GM12873 (cell line): ENCODE measurements at regions not wholly inside any gene's neighbourhood (a gene's known extent, or its start where the extent isn't known, plus 50 kb on each side); places are given as distances from the start of the nearest gene placed in this dataset.

Experiments
- TF ChIP-seq, protein P1 (sequence below): IDR thresholded peaks from 2 replicates; pipeline ENCODE4 v1.5.1; 2012; ENCODE audit warnings: low read depth, mild to moderate bottlenecking, moderate library complexity, low read length, control low read depth; ENCODE audit not compliant: insufficient read depth; ENCODE audit errors: missing control alignments

DNA sequence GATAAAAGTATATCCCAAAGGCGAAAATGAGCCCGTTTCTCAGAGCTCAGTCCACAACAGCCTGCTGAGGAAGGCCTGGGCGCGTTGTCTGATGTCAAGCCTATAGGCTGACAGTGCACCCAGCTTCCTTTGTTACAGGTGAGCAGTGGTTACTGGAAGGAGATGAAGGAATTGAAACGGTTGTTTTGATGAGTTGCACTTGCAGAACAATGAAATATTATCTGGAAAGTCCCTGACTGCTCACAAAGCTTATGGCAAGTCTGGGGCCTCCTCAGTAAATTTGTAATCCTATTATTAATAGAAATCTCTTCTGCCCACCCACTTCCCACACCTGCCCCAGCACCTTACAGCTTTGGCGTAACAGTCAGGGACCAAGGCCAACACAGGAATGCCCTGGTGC is 77.8 kb downstream of the C11orf91 start:
- TF ChIP-seq, protein P1, sequence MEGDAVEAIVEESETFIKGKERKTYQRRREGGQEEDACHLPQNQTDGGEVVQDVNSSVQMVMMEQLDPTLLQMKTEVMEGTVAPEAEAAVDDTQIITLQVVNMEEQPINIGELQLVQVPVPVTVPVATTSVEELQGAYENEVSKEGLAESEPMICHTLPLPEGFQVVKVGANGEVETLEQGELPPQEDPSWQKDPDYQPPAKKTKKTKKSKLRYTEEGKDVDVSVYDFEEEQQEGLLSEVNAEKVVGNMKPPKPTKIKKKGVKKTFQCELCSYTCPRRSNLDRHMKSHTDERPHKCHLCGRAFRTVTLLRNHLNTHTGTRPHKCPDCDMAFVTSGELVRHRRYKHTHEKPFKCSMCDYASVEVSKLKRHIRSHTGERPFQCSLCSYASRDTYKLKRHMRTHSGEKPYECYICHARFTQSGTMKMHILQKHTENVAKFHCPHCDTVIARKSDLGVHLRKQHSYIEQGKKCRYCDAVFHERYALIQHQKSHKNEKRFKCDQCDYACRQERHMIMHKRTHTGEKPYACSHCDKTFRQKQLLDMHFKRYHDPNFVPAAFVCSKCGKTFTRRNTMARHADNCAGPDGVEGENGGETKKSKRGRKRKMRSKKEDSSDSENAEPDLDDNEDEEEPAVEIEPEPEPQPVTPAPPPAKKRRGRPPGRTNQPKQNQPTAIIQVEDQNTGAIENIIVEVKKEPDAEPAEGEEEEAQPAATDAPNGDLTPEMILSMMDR = no peak

DNA sequence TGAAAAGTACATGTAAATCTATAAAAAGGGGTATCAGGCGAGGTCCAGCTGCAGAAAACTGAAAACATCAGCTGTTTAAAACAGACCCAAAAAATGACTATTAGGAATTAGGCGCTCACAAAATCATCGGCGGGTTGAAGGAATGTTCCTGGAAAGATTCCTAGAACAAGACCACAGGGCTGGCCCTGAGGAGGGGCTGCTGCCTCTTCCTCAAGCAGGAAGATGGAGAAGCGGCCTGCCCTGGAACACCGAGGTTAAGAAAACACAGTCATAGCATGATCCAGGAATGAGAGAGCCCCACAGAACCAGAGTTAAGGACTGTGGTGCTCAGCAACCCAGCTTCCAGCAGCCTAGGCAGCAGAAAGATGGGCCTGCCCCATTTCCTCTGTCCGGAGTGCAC is 78.4 kb downstream of the C11orf91 start:
- TF ChIP-seq, protein P1 = no peak

DNA sequence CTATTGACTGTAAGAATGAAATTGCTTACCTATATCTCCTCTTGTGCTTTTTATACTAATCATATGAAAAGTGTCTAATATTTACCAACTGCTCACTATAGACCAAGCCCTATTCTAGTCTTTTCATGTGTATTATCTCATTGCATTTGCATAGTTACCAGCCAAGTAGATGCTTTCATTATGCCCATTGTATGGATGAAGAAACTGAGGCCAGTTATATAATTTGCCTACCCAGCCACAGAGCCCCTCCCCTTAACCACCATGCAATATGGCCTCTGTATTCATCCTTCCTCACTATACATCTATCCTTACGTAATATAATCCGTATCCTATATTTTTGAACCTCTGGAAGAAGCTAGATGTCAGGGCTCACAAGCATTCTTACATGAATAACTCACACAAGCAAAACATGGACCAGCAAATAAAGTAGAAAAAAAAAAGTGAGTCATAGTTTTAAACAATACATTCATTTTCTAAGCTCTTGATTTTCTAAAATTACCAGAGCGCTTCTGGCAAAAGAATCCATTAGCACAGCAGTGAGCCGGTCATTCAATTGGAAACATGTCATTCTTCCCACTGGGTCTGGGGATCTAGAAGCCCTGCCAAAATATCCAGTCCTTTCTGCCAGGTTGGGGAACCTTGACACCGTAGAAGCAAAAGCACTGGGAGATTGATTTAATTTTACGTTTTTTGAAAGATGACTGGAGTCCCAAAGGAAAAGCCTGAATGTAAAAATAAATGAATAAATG is 80.0 kb downstream of the C11orf91 start:
- TF ChIP-seq, protein P1 = no peak

DNA sequence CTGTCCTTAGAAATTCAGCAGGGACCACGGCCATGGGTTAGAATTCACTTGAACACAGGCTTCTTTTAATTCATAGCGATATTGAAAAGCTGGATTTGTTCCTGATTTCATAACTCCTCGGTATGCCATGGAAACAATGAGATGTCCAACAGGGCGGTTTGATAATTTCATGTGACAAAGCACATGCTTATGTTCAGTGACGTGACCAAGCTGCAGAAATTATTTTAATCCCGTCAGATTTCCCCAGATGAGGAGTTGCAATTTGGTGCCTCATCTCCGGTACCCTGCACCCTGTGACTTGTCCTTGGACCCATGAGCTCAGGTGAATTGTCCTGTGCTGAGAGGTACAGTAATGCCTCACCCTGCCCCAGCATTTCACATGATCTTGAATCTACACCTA is 81.7 kb downstream of the C11orf91 start:
- TF ChIP-seq, protein P1 = no peak

DNA sequence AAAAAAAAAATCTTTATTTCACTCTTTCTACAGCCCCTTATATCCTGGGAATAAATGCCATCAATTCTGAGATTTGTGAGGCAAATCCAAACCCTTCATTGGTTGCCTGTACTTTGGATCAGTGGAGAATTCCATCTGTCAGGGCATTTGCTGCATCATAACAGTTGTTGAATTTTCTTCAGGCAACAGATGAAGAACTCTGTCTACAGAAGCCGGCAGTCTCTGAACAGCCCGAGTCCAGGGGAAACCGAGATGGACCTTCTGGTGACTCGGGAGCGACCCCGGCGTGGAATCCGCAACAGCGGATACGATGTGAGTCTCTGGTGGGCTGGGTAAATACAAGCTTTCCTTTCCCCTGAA is 82.3 kb downstream of the C11orf91 start:
- TF ChIP-seq, protein P1 = no peak

DNA sequence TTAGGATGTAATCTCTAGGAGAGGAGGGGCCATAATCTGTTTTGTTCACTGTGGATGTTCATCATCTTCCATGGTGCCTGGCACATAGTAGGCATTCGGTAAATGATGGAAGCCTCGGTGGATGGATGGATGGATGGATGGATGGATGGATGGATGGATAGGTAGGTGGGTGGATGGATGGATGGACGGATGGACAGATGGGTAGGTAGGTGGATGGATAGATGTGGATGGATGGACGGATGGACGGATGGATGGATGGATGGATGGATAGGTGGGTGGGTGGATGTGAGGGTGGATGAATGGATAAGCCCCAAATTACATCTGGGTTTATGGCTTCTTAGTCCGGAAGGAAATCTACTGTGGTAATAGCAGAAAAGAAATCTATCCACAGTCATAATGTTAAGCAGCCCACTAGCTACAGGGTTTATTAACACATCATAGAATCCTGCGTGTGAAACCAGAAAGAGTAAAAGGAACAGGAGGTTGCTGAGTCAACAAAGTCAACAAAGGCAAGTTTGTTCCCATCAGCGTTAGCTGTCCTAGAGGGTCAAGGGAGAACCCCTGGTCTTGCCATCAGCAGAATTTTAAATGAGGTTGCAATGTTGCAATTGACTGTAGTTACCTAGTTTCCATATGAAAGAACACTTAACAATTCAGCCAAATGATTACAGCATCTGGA is 82.8 kb downstream of the C11orf91 start:
- TF ChIP-seq, protein P1 = no peak

DNA sequence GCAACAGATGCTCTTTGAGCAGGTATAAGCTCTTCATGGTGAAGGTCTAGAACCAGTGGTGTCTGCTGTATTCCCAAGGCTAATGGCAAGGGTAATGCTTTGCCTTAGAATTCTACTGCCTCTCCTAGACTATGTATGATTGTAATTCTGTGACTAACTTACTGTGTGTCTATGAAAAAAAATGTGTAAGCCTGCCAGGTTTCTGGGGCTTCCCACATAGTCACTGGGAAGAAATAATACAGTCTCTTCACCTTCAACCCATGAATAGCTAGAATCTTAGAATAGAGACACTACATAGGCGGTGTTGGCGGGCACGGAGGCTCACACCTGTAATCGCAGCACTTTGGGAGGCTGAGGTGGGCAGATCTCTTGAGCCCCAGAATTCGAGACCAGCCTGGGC is 84.1 kb downstream of the C11orf91 start:
- TF ChIP-seq, protein P1 = no peak
